Brain pericyte (primary cell): ENCODE measurements at regions not wholly inside any gene's neighbourhood (a gene's known extent, or its start where the extent isn't known, plus 50 kb on each side); places are given as distances from the start of the nearest gene placed in this dataset.
A peak's percentile ranks its signal among the peaks of the same experiment; 100 is the strongest.

Source experiments
- DNase-seq: peaks from one replicate; pipeline ENCODE4 v3.0.0-alpha.2; 2012; ENCODE audit warnings: low read depth, low spot score

- no peak for DNase-seq
Measured at GRCh38 chr5:88144219-88145001, 124.2 kb downstream of the TMEM161B start.

DNA sequence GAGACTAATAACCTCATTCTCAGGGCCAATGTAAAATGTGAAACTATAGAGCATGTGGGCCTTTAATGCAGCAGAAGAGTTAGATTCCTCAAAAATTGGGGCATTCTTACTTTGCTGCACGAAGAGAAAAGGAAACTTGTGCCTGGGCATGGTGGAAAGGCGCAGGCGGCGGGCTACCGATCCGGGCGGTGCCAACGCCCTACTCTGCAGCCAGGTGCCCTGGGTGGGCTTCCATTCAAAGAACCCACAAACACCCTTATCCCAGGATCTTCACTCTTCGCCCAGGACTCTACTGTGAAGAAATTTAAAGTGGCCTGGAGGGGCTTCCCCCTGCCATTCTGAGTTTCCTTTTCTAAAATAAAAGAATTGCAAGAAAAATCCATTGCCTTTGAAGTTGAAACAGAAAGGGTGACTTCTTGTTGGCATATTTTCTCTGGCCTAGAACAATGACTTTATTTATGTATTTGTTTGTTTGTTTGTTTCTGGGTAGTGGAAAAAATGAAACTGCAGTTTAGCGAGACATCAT lies 124.9 kb downstream of the TMEM161B start:
- no peak for DNase-seq

- DNase-seq, result no peak
Measured at GRCh38 chr5:88142886-88143692, 125.6 kb downstream of the TMEM161B start.

GRCh38 chr5:88142636-88142885 lies 126.1 kb downstream of the TMEM161B start:
- no peak for DNase-seq

GRCh38 chr5:88140856-88141752 lies 127.5 kb downstream of the TMEM161B start:
- DNase-seq, result peak; percentile 82

- no peak for DNase-seq
Measured at GRCh38 chr5:88140396-88140855, 128.2 kb downstream of the TMEM161B start.

GRCh38 chr5:88130211-88130815 lies 138.3 kb downstream of the TMEM161B start:
- DNase-seq, result no peak

- no peak for DNase-seq
Measured at GRCh38 chr5:88128813-88129212, 139.8 kb downstream of the TMEM161B start.

GRCh38 chr5:88119535-88120125 lies 149.0 kb downstream of the TMEM161B start:
- no peak for DNase-seq

- DNase-seq, result no peak
Measured at GRCh38 chr5:88118179-88118578, 150.5 kb downstream of the TMEM161B start.

GRCh38 chr5:88117546-88117945 lies 151.1 kb downstream of the TMEM161B start:
- DNase-seq, result no peak

GRCh38 chr5:88116396-88116795 lies 152.2 kb downstream of the TMEM161B start:
- no peak for DNase-seq

GRCh38 chr5:88115211-88115610 lies 153.4 kb downstream of the TMEM161B start:
- DNase-seq, result no peak

DNA sequence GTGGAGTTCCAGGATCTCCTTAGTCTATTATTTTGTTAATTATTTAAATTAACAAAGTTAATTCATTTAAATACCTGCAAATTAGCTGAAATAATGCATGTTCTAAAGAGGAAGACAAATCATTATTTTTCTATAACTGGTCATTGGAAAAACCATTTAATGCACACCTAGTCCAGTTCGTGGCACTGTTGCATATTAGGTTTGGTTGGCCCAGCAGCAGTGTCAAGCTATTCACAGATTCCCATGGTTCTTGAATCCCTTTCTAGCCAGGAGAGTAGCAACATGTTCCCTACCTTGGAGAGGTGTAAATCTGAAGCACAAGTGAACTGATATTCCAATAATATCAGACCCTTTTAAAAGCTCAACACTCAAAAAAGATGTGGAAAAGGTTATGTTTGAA lies 155.2 kb downstream of the TMEM161B start:
- no peak for DNase-seq

- DNase-seq, result no peak
Measured at GRCh38 chr5:88109818-88110217, 158.8 kb downstream of the TMEM161B start.

- no peak for DNase-seq
Measured at GRCh38 chr5:88108490-88109279, 160.0 kb downstream of the TMEM161B start.

GRCh38 chr5:88094906-88095496 lies 173.6 kb downstream of the TMEM161B start:
- DNase-seq, result no peak

- DNase-seq, result no peak
Measured at GRCh38 chr5:88094403-88094802, 174.2 kb downstream of the TMEM161B start.

- DNase-seq, result no peak
Measured at GRCh38 chr5:88093765-88094164, 174.9 kb downstream of the TMEM161B start.
